HG03575 (cell line): ENCODE measurements at regions not wholly inside any gene's neighbourhood (a gene's known extent, or its start where the extent isn't known, plus 50 kb on each side); places are given as distances from the start of the nearest gene placed in this dataset.

Experiments used
- ATAC-seq: cut with Tn5 transposase; IDR thresholded peaks from one replicate; pipeline ENCODE4 v1.9.1; 2021; ENCODE audit not compliant: unreplicated experiment, insufficient number of reproducible peaks, low FRiP score; ENCODE audit errors: extremely low read depth

DNA sequence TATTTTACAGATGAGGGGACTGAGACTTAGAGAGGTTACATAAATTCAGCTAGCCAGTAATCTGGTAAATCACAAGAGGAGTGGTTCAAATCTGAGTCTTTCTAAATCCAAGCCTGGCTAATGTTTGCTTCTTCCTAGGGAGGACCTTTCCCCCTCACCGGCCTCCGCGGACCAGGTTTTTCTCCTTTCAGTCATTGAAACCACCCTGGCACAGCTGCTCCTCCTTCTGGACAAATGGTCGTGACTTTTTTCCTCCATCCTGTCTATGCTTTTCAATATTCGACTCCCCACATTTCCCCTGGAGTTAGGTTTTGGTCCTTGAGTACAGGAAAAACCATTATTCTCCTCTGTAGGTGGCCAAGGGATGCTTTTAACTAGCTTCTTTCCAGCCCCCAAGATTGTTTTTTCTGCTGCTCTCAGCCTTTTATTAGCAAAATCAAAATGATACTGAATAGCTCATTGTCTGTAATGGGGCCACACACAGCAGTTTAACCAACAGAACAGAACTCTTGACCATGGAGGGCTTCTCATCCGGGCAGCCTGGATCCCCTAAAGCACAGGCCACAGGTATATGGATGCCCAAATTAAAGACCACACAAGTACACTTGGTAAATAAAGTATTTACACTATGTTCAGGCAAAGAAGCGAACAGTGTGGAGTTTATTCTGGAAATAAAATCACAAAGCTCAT, 85.9 kb upstream of the KLHL25 start:
- no peak for ATAC-seq

GRCh38 chr15:85886309-85886811, 91.6 kb upstream of the KLHL25 start:
- ATAC-seq = no peak

DNA sequence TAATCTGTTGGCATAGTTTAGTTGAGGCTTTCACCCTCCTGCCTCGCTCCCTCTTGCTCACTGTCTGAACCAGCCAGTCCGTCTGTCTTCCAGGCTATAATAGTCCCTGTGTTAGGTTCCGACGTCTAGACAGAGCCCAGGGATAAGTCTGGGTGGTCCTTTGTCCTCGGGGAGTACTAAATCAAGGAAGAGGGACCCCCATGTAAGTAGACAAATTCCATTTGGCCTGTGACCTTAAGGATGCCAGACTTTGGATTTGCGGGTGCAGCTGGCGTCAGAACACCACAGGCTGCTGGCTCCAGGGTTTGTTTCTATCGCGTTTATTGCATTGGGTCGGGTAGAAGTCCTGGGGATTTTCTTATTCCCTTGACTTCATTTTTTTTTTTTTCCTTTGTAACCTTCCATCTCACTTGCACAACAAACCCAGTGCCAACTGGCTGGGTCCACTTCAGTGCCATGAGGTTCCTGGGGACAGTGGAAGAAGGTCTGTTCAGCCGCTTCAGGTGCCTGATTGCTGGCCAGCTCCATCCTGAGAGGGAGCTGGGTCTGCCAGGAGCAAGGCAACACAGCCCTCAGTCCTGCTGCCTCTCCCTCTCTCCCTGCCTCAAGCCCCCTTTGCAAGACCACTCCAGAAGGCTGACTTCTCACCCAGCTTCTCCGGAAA, 95.4 kb upstream of the KLHL25 start:
- ATAC-seq = no peak

- ATAC-seq = no peak
These were observed 95.9 kb upstream of the KLHL25 start for GRCh38 chr15:85890620-85890980.

DNA sequence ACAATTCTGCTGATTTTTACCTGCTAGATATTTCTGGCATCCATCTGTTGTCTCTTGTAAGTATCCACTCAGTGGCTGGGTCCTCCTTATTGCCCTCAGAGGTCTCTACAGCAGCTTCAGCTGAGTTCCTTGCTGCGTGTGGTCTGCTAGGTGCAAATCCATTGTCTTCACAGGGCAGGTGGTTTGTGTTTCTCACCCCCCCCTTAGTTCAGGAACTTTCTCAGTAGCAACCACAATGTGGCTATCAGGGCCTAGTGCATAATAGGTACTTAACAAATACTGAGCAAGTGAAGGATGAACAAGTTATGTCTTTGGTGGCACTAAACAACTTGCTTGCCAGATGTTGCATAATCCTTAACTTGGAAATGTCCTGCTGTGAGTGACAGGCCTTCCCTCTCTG, 96.7 kb upstream of the KLHL25 start:
- no peak for ATAC-seq

DNA sequence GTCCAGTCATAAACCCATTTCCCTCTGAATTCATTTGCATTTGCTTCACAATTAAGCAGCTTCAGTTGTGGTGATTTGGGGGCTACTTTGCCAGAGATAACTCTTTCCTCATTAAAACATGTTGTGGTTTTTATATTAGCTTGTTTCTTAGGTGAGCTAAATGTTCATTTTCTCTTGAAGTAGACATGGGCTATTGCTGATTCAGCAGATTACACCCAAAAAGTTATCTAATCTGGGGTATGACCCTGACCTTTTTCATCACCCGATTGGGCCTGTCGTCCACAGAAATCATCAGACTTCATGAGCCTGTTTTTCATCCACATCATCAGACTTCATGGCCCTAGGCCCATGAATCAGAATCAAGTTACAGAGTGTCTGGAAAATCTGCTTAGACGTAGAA, 97.5 kb upstream of the KLHL25 start:
- ATAC-seq = no peak

GRCh38 chr15:85897207-85897894, 102.6 kb upstream of the KLHL25 start:
- no peak for ATAC-seq

DNA sequence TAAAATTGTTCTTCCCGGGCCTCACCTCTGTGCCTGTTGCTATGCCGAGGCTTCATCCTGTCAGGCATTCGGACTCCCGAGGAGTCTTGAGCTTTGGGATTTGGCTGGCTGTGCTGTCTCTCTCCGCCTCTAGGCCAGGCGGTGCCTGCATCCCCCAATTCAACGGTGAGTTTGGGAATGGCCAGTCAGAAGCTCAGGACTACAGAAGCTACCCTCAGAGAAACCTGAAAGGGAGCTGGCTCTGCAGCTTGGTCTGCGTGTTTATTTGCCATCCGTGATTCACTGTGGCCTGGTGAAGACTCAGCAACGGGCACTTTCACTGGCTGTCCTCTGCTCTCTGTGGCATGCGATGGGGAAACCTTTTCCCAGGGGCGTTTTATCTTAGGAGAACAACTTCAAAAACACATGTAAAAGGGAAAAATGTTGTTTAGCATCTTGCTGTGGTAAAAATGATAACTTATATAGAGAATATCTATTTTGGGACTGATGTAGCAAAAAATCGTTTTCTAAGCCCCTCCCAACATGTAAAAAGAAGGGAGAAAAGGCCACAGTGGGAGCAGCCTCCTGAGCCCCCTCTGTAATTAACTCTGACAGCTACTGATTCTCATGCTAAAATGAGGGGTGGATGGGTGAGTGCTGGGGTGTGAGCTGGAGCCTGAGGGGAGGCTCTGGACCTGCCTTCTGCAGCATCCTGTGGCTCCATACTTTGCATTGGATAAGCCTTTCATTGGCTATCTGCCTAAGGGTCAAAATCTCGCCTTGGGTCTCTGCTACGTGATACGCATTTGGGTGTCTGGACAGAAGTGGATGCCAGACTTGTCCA, 103.4 kb upstream of the KLHL25 start:
- no peak for ATAC-seq

- ATAC-seq = no peak
These were observed 105.2 kb upstream of the KLHL25 start for GRCh38 chr15:85899927-85900326.

DNA sequence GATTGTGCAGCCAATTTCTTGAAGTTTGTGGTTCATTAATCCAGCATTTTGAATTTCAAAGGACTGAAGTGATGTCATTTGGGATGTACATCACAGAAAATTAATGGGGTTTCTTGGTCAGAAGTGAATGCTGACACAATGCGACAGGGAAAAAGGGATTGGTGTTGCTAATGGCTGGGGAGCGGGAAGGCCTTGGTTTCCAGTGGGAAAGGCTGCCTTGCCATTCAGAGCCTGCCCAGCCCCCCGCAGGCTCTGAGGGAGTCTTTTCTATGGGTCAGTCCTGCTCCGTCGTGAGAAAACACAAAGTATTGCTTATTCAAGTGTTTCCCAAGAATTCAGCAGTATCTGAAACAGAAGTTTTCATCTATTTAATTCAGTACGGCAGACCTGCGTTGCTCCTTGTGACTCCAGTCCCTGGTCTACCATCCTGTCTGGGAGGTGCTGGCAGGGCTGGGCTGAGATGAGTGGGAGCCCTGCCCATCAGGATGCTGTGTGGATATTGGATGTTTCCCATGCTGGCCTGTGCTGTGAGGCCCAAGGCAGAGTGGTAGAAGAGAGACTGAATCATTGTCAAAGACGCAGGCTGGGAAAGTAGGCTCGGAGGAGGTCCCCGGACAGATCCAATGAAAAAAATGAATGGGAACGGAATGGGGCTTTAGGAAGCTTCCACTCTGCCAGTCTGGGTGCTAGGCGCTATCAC, 111.2 kb upstream of the KLHL25 start:
- ATAC-seq = no peak

DNA sequence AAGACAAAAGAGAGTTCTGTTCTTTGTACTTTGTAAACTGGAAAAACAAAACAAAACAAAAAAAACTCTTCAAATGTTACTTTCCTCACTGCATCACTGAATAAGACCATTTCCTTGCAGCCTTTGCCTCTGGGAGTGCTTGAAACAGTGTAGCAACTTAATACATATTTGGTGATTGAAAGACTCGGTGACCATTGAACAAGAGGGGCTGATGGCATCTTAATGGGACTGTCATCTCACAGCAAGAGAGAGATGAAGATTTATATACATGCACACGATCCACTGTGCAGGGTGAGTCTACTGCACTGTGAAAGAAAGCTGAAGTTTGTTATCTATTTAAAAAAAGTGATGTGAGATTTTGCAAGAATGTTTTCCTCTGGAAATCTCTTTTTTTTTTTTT, 111.9 kb upstream of the KLHL25 start:
- ATAC-seq = no peak

DNA sequence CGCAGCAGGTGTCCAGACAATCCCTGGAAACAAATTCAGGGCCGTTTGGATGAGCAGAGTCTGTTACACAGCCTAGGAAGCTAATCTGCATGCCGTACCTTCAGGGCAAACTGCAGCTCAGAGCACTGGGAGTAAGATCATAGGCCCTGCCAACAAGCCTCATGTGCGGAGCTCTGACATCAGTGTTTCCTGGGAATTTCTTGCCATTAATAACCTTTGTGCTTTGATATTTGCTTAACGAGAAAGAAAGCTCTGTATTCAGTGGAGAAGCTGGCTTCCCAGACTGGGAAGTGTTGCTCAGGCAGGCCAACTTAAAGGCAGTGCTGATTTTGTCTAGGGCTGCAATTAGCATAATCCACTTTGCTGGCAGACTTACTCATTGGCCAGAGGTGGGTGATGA, 116.1 kb upstream of the KLHL25 start:
- ATAC-seq = no peak

DNA sequence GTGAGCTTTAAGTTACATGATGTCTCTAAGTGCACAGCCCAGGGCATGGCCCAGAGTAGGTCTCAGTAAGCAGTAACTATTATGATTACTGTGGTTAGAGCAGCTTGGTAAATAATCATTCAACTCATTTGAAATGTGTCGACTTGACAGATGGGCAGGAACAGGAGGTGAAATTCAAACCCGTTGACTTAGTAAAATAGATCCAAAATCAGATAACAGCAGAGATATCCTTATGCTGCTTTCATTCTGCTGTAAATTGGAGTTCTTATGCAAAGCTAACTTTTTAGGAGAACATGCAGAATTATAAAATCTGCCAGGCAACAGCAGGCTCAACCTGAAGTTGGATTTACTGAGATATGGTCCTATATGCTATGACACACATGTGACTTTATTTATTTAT, 118.7 kb upstream of the KLHL25 start:
- no peak for ATAC-seq

DNA sequence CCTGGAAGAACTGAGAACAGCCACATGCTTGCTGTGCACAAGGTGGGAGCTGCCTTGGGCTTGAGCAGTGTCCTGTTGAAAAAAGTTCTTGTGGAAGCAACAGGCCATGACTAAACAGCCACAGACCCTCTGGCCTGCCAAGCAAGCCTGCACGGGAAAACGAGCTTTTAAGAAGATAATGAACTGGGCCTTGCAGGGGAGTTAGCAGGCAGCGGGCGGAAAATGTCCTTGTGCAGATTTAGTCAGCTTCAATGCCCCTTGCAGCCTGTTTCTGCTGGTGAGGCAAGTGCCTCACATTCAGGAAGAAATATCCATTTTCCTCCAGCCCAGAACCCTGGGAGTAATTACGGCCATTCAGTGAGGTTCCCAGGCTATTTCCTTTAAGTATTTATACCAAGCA, 126.2 kb upstream of the KLHL25 start:
- ATAC-seq = no peak

- no peak for ATAC-seq
These were observed 129.4 kb upstream of the KLHL25 start for GRCh38 chr15:85924088-85924487.

GRCh38 chr15:85925649-85926237, 131.0 kb upstream of the KLHL25 start:
- ATAC-seq = no peak

- ATAC-seq = no peak
These were observed 132.1 kb upstream of the KLHL25 start for GRCh38 chr15:85926834-85927233.

DNA sequence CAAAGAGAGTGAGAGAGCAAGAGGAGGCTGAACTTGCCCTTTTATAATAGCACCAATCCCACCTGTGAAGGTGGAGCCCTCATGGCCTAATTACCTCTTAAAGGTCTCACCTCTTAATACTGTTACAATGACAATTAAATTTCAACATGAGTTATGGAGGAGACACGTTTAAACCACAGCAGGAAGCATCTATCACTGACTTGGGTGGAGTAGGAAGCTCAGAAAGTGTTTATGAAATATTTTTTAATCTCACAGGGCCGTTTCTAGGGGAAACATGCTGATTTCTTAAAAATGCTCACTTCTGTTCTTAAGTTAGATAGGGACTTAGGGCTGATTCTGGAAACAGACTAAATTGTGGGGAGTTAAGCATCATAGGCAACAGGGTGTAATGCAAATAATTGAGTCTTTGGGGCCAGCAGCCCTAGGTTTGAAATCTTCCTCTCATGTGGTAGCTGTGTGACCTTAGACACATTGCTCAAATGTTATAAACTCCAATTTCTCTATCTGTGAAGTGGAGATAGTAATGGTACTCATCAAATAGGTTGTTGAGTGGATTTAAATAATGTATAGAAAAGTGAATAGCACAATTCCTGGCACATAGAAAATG, 133.3 kb upstream of the KLHL25 start:
- ATAC-seq = no peak
